Skeletal muscle satellite cell (primary cell): ENCODE measurements at regions not wholly inside any gene's neighbourhood (a gene's known extent, or its start where the extent isn't known, plus 50 kb on each side); places are given as distances from the start of the nearest gene placed in this dataset.
"Not testable (repeated sequence)": the region's sequence is repeated elsewhere in the genome, so short reads cannot be mapped to it uniquely, and the experiment has no call there.

ENCODE experiments used
- H3K27me3 ChIP-seq: 2 replicates; pipeline ENCODE4 v1.7.0; 2013; ENCODE audit warnings: low read length; ENCODE audit not compliant: control insufficient read depth, insufficient read depth
- H3K36me3 ChIP-seq: 2 replicates; pipeline ENCODE4 v1.7.0; 2013; ENCODE audit warnings: mild to moderate bottlenecking, control low read depth, low read length; ENCODE audit not compliant: insufficient read depth
- H3K4me1 ChIP-seq: 2 replicates; pipeline ENCODE4 v1.7.0; 2013; ENCODE audit warnings: low read length; ENCODE audit not compliant: control insufficient read depth, insufficient read depth
- H3K4me2 ChIP-seq: 2 replicates; pipeline ENCODE4 v1.7.0; 2013; ENCODE audit warnings: mild to moderate bottlenecking, low read length
- H3K4me3 ChIP-seq: 2 replicates; pipeline ENCODE4 v1.7.0; 2013; ENCODE audit warnings: low read length
- H3K9ac ChIP-seq: 2 replicates; pipeline ENCODE4 v1.7.0; 2013; ENCODE audit warnings: mild to moderate bottlenecking, low read depth, low read length, moderate library complexity
- H3K9me3 ChIP-seq: replicated peaks from 2 replicates; pipeline ENCODE4 v1.7.0; 2013; ENCODE audit warnings: mild to moderate bottlenecking, control low read depth, low read length

DNA sequence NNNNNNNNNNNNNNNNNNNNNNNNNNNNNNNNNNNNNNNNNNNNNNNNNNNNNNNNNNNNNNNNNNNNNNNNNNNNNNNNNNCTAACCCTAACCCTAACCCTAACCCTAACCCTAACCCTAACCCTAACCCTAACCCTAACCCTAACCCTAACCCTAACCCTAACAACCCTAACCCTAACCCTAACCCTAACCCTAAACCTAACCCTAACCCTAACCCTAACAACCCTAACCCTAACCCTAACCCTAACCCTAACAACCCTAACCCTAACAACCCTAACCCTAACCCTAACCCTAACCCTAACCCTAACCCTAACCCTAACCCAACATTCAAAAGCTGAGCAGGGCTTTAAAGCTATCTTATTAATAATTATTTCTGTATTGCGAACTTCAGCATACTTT is 182.5 kb upstream of the FAM20C start:
- not testable (repeated sequence) for H3K9me3 ChIP-seq, H3K4me3 ChIP-seq, H3K36me3 ChIP-seq, H3K4me2 ChIP-seq, H3K4me1 ChIP-seq, H3K9ac ChIP-seq, H3K27me3 ChIP-seq

GRCh38 chr7:32565-33280 is 159.6 kb upstream of the FAM20C start:
- H3K4me3 ChIP-seq, H3K36me3 ChIP-seq, H3K4me1 ChIP-seq, H3K27me3 ChIP-seq, H3K9me3 ChIP-seq, H3K4me2 ChIP-seq, H3K9ac ChIP-seq: not testable (repeated sequence)

- not testable (repeated sequence) for H3K36me3 ChIP-seq, H3K4me3 ChIP-seq, H3K4me1 ChIP-seq, H3K9me3 ChIP-seq, H3K27me3 ChIP-seq, H3K9ac ChIP-seq, H3K4me2 ChIP-seq
Measured at GRCh38 chr7:35121-35541, 157.2 kb upstream of the FAM20C start.

GRCh38 chr7:36539-36938 is 155.8 kb upstream of the FAM20C start:
- H3K4me3 ChIP-seq: not testable (repeated sequence)

DNA sequence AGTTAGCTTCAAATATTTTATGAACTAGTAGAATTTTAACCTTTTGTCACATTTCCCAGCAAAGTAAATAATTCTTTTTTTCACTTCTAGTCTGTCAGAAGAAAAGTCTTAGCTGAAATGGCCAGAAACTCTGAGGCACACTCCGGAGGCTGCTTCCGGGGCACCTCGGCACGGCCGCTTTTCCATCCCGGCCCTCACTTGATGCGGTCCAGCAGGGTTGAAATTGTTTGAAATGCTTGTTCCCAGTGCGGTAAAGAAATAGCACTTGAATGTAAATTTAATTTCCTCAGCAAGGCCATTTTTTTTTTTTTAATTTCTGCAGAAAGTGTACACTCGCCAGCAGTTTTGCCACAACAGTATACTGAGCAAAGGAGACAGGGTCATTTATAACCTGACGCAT is 154.7 kb upstream of the FAM20C start:
- Histone ChIP-seq H3K4me1 (peaks cover 16% of the 10 kb centered on the region), H3K27me3 (peaks cover 13% of the 10 kb centered on the region)
- not testable (repeated sequence) for H3K36me3 ChIP-seq, H3K9ac ChIP-seq, H3K4me2 ChIP-seq, H3K9me3 ChIP-seq, H3K4me3 ChIP-seq

More at GRCh38 chr7:36539-36938, 155.8 kb upstream of the FAM20C start:
- not testable (repeated sequence) for H3K27me3 ChIP-seq, H3K4me2 ChIP-seq, H3K9ac ChIP-seq, H3K36me3 ChIP-seq, H3K9me3 ChIP-seq, H3K4me1 ChIP-seq

GRCh38 chr7:38444-38843 is 153.9 kb upstream of the FAM20C start:
- H3K36me3 ChIP-seq, H3K4me3 ChIP-seq, H3K9ac ChIP-seq, H3K4me2 ChIP-seq, H3K9me3 ChIP-seq: not testable (repeated sequence)
- Histone ChIP-seq H3K4me1 (peaks cover 16% of the 10 kb centered on the region), H3K27me3 (peaks cover 21% of the 10 kb centered on the region)

DNA sequence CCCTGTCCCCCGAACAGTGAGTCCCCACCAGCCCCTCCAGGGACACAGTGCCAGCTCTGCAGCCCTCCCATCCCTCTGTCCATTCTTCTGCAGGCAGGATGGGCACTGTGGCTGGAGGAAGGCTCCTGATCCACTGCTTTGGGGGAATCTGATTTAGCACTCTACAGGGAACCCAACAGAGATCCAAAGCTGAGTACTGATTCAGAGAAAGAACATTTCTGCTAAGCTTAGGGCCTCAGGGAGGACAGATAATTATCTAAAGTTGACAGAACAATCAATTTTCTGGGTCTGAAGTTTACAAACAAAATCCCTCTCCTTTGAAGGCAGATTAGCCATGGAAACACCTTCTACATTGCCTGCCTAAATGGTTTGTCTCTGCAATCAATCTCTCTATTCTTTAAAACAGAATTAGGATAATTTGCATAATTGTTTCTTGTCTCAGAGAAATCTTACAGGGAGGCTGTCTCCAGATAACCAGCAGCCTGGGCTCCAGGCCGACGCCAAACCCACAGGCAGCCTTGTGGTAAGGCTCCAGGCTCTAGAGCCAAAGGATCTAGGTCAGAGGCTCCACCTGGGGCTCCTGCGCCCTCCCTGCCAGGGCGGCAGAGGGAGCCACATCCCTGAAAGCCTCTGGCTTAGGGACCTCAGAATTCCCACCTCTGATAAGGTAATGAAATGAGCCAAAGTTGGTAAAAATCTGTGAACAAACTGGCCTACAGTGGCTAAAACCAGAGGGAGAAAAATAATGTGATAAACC is 152.2 kb upstream of the FAM20C start:
- peaks cover 36% of the 10 kb centered on the region for H3K27me3 ChIP-seq
- H3K9ac ChIP-seq, H3K4me3 ChIP-seq, H3K4me2 ChIP-seq, H3K9me3 ChIP-seq, H3K36me3 ChIP-seq: not testable (repeated sequence)
- peaks cover 16% of the 10 kb centered on the region for H3K4me1 ChIP-seq

- peaks cover 16% of the 10 kb centered on the region for H3K4me1 ChIP-seq
- H3K27me3 ChIP-seq: peaks cover 45% of the 10 kb centered on the region
- H3K9ac ChIP-seq: peak overlapping the region; percentile 41
- H3K4me2 ChIP-seq: no peak overlapping the region
- H3K9me3 ChIP-seq: no peaks in the 10 kb centered on the region
- H3K4me3 ChIP-seq: no peak overlapping the region
- no peaks in the 10 kb centered on the region for H3K36me3 ChIP-seq
Measured at GRCh38 chr7:40799-41750, 151.3 kb upstream of the FAM20C start.

GRCh38 chr7:41917-42565 is 150.3 kb upstream of the FAM20C start:
- Histone ChIP-seq H3K9ac (no peak overlapping the region), H3K4me3 (no peak overlapping the region), H3K36me3 (no peaks in the 10 kb centered on the region), H3K9me3 (no peaks in the 10 kb centered on the region), H3K4me2 (no peak overlapping the region), H3K27me3 (peaks cover 53% of the 10 kb centered on the region), H3K4me1 (peaks cover 16% of the 10 kb centered on the region)

DNA sequence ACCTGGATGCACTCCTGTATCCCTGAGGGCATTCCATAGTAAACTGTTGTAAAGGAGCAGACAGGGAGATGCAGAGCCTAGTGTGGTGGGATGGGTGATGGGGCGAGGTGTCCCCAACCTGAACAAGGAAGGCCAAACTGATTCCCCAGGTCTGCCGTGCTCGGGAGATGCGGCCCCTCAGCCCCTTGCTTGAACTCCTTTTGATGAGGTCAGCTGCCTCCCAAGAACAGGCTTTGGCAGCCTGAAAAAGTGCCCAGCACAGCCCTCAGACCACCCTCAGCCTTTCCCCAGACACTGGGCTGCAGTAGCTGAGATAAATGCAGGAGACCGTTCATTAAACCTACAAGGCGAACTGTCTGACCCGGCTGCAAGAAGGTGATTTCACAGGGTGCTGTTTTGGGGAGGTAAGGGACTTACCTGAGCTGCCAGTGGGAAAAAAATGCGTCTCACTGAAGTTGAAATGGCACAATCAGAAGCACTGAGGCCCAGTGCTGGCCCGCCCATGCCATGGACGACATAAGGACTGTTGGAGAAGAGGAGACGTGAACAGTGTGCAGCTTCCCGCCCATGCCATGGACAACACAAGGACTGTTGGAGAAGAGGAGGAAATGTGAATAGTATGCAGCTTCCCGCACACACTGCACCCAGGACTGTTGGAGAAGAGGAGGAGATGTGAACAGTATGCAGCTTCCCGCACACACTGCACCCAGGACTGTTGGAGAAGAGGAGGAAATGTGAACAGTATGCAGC is 148.4 kb upstream of the FAM20C start:
- H3K4me3 ChIP-seq: no peak overlapping the region
- no peaks in the 10 kb centered on the region for H3K36me3 ChIP-seq
- no peak overlapping the region for H3K4me2 ChIP-seq
- H3K9me3 ChIP-seq: no peaks in the 10 kb centered on the region
- H3K4me1 ChIP-seq: peaks cover 16% of the 10 kb centered on the region
- H3K9ac ChIP-seq: no peak overlapping the region
- H3K27me3 ChIP-seq: peaks cover 53% of the 10 kb centered on the region
